GM21360 (cell line): ENCODE measurements at regions not wholly inside any gene's neighbourhood (a gene's known extent, or its start where the extent isn't known, plus 50 kb on each side); places are given as distances from the start of the nearest gene placed in this dataset.
"Not testable (repeated sequence)": the region's sequence is repeated elsewhere in the genome, so short reads cannot be mapped to it uniquely, and the experiment has no call there.

ENCODE experiments used
- ATAC-seq: cut with Tn5 transposase; IDR thresholded peaks from one replicate; pipeline ENCODE4 v1.9.1; 2021; ENCODE audit warnings: mild to moderate bottlenecking, moderate library complexity; ENCODE audit not compliant: unreplicated experiment

DNA sequence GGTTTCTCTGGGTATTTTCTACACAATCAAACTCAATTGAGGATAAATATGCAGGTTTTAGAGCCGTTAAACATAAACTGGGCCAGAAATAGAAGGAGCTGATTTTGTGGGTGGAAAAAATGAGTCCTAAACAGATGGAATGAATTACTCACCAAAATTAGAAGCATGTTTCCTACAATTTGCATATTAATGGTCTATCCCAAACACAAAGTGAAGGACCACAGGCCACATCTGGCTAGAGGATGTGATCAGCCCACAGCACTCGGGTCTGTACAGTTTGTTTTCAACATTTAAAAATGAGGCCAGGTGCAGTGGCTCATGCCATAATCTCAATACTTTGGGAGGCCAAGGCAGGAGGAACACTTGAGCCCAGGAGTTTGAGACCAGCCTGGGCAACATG is 296.3 kb downstream of the PREX1 start:
- ATAC-seq = no peak

DNA sequence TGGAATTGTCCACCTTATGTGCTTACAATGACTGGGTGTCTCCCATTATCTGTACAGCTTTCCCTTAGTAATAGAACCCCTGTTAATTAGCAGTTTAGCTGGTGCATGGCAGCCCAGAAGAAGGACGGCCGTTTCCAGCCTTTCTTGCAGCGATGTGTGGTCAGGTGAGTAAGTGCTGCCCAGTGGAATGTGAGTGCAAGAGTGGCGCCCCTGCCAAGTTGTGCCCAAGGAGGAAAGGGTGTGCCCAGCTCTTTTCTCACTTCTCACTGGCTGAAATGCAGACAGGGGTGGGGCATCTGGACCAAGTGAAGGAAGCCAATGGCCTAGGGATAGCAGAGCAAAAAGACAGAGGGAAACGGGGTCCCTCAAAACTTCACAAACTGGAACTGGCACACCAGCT is 296.8 kb downstream of the PREX1 start:
- ATAC-seq = no peak

DNA sequence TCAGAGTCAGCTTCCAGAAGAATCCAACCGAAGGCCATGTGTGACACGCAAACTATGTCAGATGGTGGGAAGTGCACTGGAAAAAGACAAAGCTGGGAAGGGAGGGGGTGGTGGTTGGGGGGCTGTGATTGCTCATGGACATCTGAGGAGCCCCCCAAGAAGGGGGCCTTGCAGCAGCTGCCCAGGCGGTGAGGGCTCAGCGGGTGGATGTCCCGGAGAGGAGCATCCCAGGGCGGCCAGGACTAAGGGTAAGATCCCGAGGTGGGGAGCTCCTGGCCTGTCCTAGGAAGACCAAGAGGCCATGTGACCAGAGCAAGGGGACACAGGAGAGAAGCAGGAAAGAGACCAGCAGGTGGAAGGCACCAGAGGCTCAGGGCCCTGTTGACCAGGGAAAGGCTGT is 299.5 kb downstream of the PREX1 start:
- no peak for ATAC-seq

DNA sequence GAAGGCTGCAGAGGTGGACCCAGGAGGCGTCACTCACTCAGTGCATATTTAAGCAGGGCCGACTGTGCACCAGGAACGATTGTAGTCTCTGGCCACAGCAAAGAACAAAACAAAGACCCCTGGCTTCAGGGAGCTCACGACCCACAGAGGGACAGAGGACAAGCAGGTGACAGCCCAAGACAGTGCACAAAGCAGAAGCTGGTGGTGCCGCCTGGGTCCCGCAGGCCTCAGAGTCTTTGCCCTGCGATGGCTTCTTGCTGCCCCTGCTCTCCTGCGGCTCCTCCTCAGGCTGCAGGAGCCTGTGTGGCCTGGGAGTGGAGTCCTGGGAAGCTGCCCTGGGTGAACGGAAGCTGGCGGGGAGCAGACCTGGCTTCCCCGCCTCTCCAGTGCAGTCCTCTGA is 300.0 kb downstream of the PREX1 start:
- no peak for ATAC-seq

DNA sequence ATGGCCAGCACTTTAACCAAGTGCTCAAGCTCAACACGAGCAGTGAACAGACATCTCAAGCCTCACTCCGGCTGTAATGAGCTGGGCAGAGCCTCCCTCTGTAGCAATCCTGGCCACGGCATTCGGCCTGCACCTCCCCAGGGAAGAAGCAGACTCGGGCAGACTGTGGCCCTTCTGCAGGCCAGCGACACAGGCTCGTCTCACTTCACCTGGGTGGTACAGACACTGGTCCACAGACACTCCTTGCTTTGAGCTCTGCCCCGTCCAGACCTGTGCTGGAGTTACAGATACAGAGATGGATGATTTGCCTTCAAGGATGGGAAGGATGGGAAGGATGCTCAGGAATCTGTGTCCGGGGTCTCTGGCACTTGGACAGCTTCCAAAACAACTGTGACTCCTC is 300.9 kb downstream of the PREX1 start:
- no peak for ATAC-seq

DNA sequence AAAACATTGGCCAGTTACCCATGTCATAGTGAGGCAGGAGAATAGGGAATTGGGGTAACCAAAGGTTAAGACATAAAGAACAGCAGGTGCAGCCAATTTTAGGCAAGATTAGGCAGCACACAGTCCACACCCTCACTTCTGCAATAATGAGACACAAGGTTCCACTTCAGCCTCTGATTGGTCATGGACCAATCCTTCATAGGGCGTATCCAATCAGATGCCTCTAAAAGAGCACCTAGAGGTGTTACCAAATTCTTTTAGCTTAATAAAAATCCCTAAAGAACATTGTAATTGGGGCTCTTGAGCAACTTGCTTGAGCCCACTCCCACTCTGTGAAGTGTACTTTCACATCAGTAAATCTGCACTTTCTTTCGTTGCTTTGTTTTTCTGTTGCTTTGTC is 302.4 kb downstream of the PREX1 start:
- ATAC-seq = no peak

DNA sequence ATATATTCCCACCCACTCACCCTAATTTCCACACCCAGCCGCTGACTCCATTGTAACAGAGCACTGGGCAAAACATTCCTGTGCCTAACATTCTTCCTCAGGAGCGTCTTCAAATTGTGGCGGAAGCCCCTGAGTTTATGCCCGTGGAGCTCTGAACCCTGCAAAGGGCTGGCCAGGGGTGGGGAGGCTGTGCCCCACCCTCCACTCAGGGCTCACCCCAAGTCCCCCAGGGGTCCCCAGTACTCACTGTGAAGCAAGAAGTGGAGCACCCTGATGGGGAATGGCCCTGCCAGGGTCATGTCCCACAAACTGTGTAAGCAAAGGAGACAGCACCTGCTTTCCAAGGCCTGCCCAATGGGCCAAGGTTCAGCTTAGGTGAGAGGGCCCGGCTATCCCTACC is 303.2 kb downstream of the PREX1 start:
- no peak for ATAC-seq

DNA sequence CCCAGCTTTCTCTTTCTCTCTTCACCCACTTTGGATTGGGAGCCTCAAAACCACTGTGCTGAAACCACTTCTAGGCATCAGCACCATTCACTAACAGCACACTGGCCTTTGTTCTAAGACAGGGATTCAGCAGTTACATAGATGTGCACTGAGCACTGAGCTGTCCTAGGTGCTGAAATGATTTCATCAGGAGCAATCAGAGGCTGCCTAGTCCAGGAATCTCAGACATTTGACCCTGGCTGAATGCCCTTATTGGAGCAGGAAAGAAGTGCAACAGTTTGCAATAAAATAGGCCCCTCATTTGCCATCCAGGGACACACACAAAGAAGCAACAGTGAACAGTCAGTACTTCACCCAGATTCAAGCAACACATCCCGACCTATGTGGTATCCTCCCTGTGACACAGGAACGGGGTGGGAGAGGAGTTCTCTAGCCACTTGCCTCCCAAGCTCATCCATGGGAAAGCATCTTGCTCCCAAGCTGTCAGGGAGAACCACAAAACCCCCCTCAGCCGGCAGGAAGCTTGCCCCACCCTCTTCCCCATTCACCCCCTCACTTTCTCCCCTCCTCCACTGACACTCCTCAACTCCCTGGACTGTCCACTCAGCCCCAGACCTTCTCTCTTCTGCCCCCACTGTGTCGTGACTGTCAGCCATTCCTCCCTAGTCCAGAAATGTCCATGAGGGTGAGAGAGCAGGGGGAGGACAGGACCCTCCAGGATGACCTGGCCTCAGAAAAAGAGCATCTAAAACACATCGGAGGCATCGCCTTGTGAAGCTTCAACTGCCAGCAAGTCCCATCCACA is 304.4 kb downstream of the PREX1 start:
- no peak for ATAC-seq

DNA sequence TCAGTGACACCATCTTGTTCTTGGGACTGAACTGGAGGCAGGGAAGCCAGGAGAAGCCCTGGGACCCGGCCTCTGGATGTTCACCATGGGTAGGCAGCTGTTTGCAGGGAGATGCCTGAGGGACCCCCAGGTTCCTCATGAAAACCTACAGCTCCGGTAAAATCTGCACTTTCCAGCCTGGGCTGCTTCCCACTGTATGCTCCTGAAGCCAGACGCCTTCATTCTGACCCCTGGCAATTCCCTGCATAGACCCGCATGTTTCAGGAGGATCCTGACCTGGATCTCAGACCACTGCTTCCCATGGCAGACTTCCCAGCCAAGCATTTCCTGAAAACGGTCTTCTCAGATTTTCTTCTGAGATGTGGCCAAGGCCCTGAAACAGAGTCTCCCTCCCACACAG is 306.7 kb downstream of the PREX1 start:
- no peak for ATAC-seq

DNA sequence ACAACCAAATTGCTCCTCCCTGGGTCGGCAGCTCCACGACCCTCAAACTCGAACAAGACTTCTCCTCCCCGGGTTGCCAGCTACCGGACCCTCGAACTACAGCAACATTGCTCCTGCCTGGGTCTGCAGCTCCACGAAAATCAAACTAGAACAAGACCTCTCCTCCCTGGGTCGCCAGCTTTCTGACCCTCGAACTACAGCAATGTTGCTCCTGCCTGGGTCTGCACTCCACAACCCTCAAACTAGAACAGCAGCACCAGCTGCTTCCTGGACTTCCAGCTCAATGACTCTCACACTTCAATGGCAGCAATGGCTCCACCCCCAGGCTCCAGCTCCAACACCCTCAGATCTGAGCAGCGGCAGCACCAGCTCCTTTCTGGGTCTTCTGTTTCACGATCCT is 311.6 kb downstream of the PREX1 start:
- not testable (repeated sequence) for ATAC-seq

DNA sequence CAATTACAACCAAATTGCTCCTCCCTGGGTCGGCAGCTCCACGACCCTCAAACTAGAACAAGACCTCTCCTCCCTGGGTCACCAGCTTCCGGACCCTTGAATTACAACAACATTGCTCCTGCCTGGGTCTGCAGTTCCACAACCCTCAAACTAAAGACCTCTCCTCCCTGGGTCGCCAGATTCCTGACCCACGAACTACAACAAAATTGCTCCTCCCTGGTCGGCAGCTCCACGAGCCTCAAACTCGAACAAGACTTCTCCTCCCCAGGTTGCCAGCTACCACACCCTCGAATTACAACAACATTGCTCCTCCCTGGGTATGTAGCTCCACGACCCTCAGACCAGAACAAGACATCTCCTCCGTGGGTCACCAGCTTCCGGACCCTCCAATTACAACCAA is 313.2 kb downstream of the PREX1 start:
- not testable (repeated sequence) for ATAC-seq

DNA sequence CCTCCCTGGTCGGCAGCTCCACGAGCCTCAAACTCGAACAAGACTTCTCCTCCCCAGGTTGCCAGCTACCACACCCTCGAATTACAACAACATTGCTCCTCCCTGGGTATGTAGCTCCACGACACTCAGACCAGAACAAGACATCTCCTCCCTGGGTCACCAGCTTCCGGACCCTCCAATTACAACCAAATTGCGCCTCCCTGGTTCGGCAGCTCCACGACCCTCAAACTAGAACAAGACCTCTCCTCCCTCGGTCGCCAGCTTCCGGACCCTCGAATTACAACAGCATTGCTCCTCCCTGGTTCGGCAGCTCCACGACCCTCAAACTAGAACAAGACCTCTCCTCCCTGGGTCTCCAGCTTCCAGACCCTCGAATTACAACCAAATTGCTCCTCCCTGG is 315.3 kb downstream of the PREX1 start:
- ATAC-seq = not testable (repeated sequence)

DNA sequence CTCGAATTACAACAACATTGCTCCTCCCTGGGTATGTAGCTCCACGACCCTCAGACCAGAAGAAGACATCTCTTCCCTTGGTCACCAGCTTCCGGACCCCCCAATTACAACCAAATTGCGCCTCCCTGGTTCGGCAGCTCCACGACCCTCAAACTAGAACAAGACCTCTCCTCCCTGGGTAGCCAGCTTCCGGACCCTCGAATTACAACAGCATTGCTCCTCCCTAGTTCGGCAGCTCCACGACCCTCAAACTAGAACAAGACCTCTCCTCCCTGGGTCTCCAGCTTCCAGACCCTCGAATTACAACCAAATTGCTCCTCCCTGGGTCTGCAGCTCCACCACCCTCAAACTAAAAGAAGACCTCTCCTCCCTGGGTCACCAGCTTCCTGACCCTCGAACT is 322.7 kb downstream of the PREX1 start:
- not testable (repeated sequence) for ATAC-seq

DNA sequence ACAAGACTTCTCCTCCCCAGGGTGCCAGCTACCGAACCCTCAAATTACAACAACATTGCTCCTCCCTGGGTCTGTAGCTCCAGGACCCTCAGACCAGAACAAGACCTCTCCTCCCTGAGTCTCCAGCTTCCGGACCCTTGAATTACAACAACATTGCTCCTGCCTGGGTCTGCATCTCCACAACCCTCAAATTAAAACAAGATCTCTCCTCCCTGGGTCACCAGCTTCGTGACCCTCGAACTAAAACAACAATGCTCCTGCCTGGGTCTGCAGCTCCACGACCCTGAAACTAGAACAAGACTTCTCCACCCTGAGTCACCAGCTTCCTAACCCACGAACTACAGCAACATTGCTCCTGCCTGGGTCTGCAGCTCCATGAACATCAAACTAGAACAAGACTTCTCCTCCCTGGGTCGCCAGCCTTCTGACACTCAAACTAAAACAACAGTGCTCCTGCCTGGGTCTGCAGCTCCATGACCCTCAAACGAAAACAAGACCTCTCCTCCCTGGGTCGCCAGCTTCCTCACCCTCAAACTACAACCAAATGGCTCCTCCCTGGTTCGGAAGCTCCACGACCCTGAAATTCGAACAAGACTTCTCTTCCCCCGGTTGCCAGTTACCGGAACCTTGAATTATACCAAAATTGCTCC is 324.5 kb downstream of the PREX1 start:
- ATAC-seq = no peak

DNA sequence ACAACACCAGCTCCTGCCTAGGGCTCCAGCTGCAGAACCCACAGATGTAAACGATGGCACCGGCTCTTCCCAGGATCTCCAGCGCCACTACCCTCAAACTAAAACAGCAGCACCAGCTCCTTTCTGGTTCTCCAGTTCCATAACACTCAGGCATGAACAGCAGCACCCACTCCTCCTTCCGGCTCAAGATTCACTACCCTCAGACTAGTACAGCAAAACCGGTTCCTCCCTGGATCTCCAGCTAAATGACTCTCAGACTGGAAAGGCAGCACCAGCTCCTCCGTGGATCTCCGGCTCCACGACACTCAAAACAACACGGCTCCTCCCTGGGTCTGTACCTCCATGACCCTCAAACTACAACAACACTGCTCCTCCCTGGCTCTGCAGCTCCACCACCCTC is 325.0 kb downstream of the PREX1 start:
- ATAC-seq = no peak

DNA sequence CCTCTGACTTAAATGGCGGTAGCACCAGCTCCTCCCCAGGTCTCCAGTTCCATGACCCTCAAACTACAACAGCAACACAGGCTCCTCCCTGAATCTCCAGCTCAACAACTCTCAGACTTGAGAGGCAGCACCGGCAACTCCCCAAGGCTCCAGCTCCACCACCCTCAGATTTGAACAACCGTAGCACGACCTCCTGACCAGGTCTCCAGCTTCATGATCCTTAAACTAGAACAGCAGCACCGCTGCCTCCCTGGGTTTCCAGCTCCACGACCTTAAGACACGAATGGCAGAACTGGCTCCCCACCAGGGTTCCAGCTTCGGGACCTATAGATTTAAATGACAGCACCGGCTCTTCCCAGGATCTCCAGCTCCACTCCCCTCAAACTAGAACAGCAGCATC is 325.8 kb downstream of the PREX1 start:
- no peak for ATAC-seq

DNA sequence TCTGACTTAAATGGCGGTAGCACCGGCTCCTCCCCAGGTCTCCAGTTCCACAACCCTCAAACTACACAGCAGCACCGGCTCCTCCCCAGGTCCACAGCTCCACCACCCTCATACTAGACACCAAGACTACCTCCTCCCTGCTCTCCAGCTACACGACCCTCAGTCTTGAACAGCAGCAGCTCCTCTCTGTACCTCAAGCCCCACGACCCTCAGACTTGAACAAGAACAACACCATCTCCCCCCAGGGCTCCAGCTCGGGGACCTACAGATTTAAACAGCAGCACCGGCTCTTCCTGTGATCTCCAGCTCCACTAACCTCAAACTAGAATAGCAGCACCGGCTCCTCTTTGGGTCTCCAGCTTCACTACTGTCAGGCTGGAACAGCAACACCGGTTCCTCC is 326.9 kb downstream of the PREX1 start:
- ATAC-seq = not testable (repeated sequence)

DNA sequence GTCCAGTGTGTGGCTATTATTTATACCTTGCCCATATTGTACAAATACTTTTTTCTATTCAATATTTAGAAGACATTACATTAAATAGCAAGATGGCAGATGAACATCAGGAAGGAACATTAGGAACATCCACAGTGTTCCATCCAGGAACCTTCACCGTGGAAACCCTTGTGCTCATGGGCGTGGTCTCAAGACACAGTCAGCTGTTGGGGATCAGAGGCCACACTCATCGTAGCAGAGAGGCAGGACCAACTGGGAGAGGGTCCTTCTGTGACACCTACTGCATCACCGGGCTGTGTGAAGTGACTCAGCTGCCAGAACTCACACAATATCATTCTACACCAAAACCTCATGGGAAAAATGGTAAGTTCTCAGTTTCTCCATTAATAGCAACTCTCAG is 328.9 kb downstream of the PREX1 start:
- not testable (repeated sequence) for ATAC-seq

DNA sequence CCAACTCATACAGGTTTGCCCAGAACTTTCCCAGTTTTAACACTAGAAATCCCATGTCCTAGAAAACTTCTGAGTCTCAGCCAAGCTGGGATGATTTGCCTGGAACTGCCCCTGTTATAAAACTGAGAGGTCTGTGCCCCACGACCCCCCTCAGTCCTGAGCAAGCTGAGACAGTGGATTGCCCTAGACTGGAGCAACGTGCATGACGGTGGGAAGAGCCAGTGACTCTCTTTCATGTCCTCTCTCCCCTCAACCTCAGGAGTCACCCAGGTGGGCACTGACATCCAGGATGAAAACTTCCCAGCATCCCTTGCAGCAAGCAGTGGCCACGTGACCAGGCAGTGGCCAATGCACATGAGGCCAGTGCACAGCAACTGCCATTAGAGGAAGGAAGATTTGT is 329.7 kb downstream of the PREX1 start:
- not testable (repeated sequence) for ATAC-seq

DNA sequence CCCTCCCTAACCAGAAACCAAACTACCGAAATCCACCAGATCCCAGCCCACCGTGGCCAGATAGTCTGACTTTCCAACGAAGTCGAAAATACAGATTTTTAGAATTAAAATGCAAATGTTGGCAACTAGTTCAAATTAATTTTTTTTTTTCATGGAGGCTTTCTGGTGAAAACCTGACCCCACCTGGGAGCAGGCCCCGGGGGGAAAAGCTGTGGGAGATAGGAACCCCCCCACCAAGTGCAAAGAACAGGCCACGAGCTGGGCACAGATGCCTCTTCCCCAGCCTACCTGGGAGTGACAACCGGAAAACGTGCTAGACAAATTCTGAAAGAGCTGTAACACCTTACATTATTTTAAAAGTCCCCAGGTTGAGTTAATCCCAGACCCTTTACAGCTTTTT is 333.8 kb downstream of the PREX1 start:
- no peak for ATAC-seq

DNA sequence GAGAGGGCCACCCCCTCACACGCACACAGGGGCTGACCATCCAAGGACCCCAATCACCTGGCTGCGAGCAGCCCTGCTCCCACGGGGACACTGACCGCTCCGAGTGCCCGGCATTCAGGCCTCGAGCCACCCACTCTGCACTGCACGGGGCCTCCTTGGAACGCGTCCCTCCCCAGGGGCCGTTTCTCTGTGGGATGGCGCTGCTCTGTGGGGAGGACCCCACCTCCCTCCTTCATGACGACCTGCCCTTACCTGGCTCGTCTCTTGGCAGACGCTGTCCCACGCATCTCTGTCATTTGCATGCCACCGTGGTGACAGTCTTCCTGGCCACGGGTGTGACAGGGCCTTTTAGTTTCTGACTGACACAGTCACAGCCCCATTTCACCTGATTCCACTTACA is 334.5 kb downstream of the PREX1 start:
- ATAC-seq = not testable (repeated sequence)

DNA sequence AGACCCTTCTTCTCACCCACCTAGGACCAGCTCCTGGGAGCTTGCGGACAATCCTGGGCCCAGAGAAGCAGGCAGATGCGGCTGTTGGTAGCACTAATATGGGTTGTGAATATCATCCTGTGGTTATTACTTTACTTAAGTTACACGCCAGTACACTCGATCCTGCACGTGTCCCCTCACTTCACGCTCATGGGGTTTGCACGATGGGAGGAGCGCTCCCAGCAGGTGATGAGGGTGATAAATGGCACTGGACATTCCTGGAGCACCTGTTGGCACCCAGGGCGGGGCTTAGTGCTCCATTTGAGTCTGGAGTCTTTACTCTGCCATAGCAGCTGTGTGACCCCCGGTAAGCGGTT is 335.1 kb downstream of the PREX1 start:
- no peak for ATAC-seq
